ENCODE measurements at regions not wholly inside any gene's neighbourhood (a gene's known extent, or its start where the extent isn't known, plus 50 kb on each side); places are given as distances from the start of the nearest gene placed in this dataset.

- Histone ChIP-seq H3K27me3 (ENCODE audit: low read length) (no peaks in the 10 kb centered on the region), H3K27ac (ENCODE audit: low read length) (no peak overlapping the region), H3K4me3 (ENCODE audit: low read length) (no peak overlapping the region), H4K20me1 (ENCODE audit: insufficient read depth, low read depth, low read length) (no peaks in the 10 kb centered on the region), H2AFZ (ENCODE audit: low read length) (no peak overlapping the region), H3K9me3 (ENCODE audit: low read length) (no peaks in the 10 kb centered on the region), H3K9ac (ENCODE audit: low read length) (no peak overlapping the region), H3K9me2 (replicated peaks; ENCODE audit: insufficient read depth, low read length) (no peaks in the 10 kb centered on the region), H3K4me2 (ENCODE audit: low read depth, low read length, poor library complexity, severe bottlenecking) (no peak overlapping the region), H3K36me3 (ENCODE audit: insufficient read depth, low read length) (no peaks in the 10 kb centered on the region), H3K79me2 (ENCODE audit: low read length) (no peaks in the 10 kb centered on the region), H3K4me1 (ENCODE audit: low read length) (no peaks in the 10 kb centered on the region)
- no peak for DNase-seq
These were observed 122.6 kb upstream of the PACRGL start for GRCh38 chr4:20577702-20578101.

- Histone ChIP-seq H3K27me3 (ENCODE audit: low read length) (no peaks in the 10 kb centered on the region), H3K4me2 (ENCODE audit: low read depth, low read length, poor library complexity, severe bottlenecking) (no peak overlapping the region)
These were observed 119.4 kb upstream of the PACRGL start for GRCh38 chr4:20580907-20581306.

GRCh38 chr4:20589436-20589835 lies 110.8 kb upstream of the PACRGL start:
- H3K4me1 ChIP-seq (ENCODE audit: low read length): no peaks in the 10 kb centered on the region
- no peak overlapping the region for H3K4me2 ChIP-seq (ENCODE audit: low read depth, low read length, poor library complexity, severe bottlenecking)
- H3K9me3 ChIP-seq (ENCODE audit: low read length): no peaks in the 10 kb centered on the region
- H2AFZ ChIP-seq (ENCODE audit: low read length): no peak overlapping the region
- no peaks in the 10 kb centered on the region for H4K20me1 ChIP-seq (ENCODE audit: insufficient read depth, low read depth, low read length)
- H3K27me3 ChIP-seq (ENCODE audit: low read length): no peaks in the 10 kb centered on the region
- no peaks in the 10 kb centered on the region for H3K79me2 ChIP-seq (ENCODE audit: low read length)
- H3K4me3 ChIP-seq (ENCODE audit: low read length): no peak overlapping the region
- no peak overlapping the region for H3K9ac ChIP-seq (ENCODE audit: low read length)
- DNase-seq: no peak
- no peak overlapping the region for H3K27ac ChIP-seq (ENCODE audit: low read length)
- no peaks in the 10 kb centered on the region for H3K36me3 ChIP-seq (ENCODE audit: insufficient read depth, low read length)
- no peaks in the 10 kb centered on the region for H3K9me2 ChIP-seq (replicated peaks; ENCODE audit: insufficient read depth, low read length)

More at GRCh38 chr4:20580907-20581306, 119.4 kb upstream of the PACRGL start:
- H3K9me2 ChIP-seq (replicated peaks; ENCODE audit: insufficient read depth, low read length): no peaks in the 10 kb centered on the region
- no peak for DNase-seq
- H3K27ac ChIP-seq (ENCODE audit: low read length): no peak overlapping the region
- H3K9me3 ChIP-seq (ENCODE audit: low read length): no peaks in the 10 kb centered on the region
- H3K79me2 ChIP-seq (ENCODE audit: low read length): no peaks in the 10 kb centered on the region
- no peak overlapping the region for H3K9ac ChIP-seq (ENCODE audit: low read length)
- H4K20me1 ChIP-seq (ENCODE audit: insufficient read depth, low read depth, low read length): no peaks in the 10 kb centered on the region
- no peaks in the 10 kb centered on the region for H3K36me3 ChIP-seq (ENCODE audit: insufficient read depth, low read length)
- H3K4me3 ChIP-seq (ENCODE audit: low read length): no peak overlapping the region
- H3K4me1 ChIP-seq (ENCODE audit: low read length): no peaks in the 10 kb centered on the region
- no peak overlapping the region for H2AFZ ChIP-seq (ENCODE audit: low read length)

GRCh38 chr4:20590849-20591248 lies 109.4 kb upstream of the PACRGL start:
- H3K9ac ChIP-seq (ENCODE audit: low read length): no peak overlapping the region
- H3K9me3 ChIP-seq (ENCODE audit: low read length): no peaks in the 10 kb centered on the region
- H3K27me3 ChIP-seq (ENCODE audit: low read length): no peaks in the 10 kb centered on the region
- H3K4me3 ChIP-seq (ENCODE audit: low read length): no peak overlapping the region
- H3K9me2 ChIP-seq (replicated peaks; ENCODE audit: insufficient read depth, low read length): no peaks in the 10 kb centered on the region
- no peak overlapping the region for H3K4me2 ChIP-seq (ENCODE audit: low read depth, low read length, poor library complexity, severe bottlenecking)
- no peaks in the 10 kb centered on the region for H3K4me1 ChIP-seq (ENCODE audit: low read length)
- no peaks in the 10 kb centered on the region for H4K20me1 ChIP-seq (ENCODE audit: insufficient read depth, low read depth, low read length)
- no peak overlapping the region for H3K27ac ChIP-seq (ENCODE audit: low read length)
- no peak for DNase-seq
- no peaks in the 10 kb centered on the region for H3K79me2 ChIP-seq (ENCODE audit: low read length)
- no peaks in the 10 kb centered on the region for H3K36me3 ChIP-seq (ENCODE audit: insufficient read depth, low read length)
- H2AFZ ChIP-seq (ENCODE audit: low read length): no peak overlapping the region

- Histone ChIP-seq H3K9me3 (ENCODE audit: low read length) (no peaks in the 10 kb centered on the region), H3K9me2 (replicated peaks; ENCODE audit: insufficient read depth, low read length) (no peaks in the 10 kb centered on the region), H3K4me1 (ENCODE audit: low read length) (no peaks in the 10 kb centered on the region), H3K27me3 (ENCODE audit: low read length) (no peaks in the 10 kb centered on the region), H3K27ac (ENCODE audit: low read length) (no peak overlapping the region), H3K4me3 (ENCODE audit: low read length) (no peak overlapping the region), H3K9ac (ENCODE audit: low read length) (no peak overlapping the region), H4K20me1 (ENCODE audit: insufficient read depth, low read depth, low read length) (no peaks in the 10 kb centered on the region), H2AFZ (ENCODE audit: low read length) (no peak overlapping the region), H3K36me3 (ENCODE audit: insufficient read depth, low read length) (no peaks in the 10 kb centered on the region), H3K79me2 (ENCODE audit: low read length) (no peaks in the 10 kb centered on the region), H3K4me2 (ENCODE audit: low read depth, low read length, poor library complexity, severe bottlenecking) (no peak overlapping the region)
- no peak for DNase-seq
These were observed 108.7 kb upstream of the PACRGL start for GRCh38 chr4:20591571-20591970.

GRCh38 chr4:20592013-20592412 lies 108.2 kb upstream of the PACRGL start:
- H3K36me3 ChIP-seq (ENCODE audit: insufficient read depth, low read length): no peaks in the 10 kb centered on the region
- no peak overlapping the region for H3K4me3 ChIP-seq (ENCODE audit: low read length)
- H3K9ac ChIP-seq (ENCODE audit: low read length): no peak overlapping the region

GRCh38 chr4:20592663-20593062 lies 107.6 kb upstream of the PACRGL start:
- H3K9ac ChIP-seq (ENCODE audit: low read length): no peak overlapping the region
- no peaks in the 10 kb centered on the region for H3K27me3 ChIP-seq (ENCODE audit: low read length)
- H4K20me1 ChIP-seq (ENCODE audit: insufficient read depth, low read depth, low read length): no peaks in the 10 kb centered on the region
- no peak overlapping the region for H3K27ac ChIP-seq (ENCODE audit: low read length)
- H3K4me3 ChIP-seq (ENCODE audit: low read length): no peak overlapping the region
- H3K36me3 ChIP-seq (ENCODE audit: insufficient read depth, low read length): no peaks in the 10 kb centered on the region
- no peaks in the 10 kb centered on the region for H3K4me1 ChIP-seq (ENCODE audit: low read length)
- H3K9me3 ChIP-seq (ENCODE audit: low read length): no peaks in the 10 kb centered on the region
- H2AFZ ChIP-seq (ENCODE audit: low read length): no peak overlapping the region
- no peak overlapping the region for H3K4me2 ChIP-seq (ENCODE audit: low read depth, low read length, poor library complexity, severe bottlenecking)
- no peaks in the 10 kb centered on the region for H3K79me2 ChIP-seq (ENCODE audit: low read length)
- DNase-seq: no peak
- no peaks in the 10 kb centered on the region for H3K9me2 ChIP-seq (replicated peaks; ENCODE audit: insufficient read depth, low read length)

More at GRCh38 chr4:20592013-20592412, 108.2 kb upstream of the PACRGL start:
- no peak overlapping the region for H3K4me2 ChIP-seq (ENCODE audit: low read depth, low read length, poor library complexity, severe bottlenecking)
- no peaks in the 10 kb centered on the region for H3K9me3 ChIP-seq (ENCODE audit: low read length)
- H2AFZ ChIP-seq (ENCODE audit: low read length): no peak overlapping the region
- no peaks in the 10 kb centered on the region for H3K4me1 ChIP-seq (ENCODE audit: low read length)
- no peaks in the 10 kb centered on the region for H3K27me3 ChIP-seq (ENCODE audit: low read length)
- no peak overlapping the region for H3K27ac ChIP-seq (ENCODE audit: low read length)
- no peaks in the 10 kb centered on the region for H3K79me2 ChIP-seq (ENCODE audit: low read length)
- no peaks in the 10 kb centered on the region for H3K9me2 ChIP-seq (replicated peaks; ENCODE audit: insufficient read depth, low read length)
- DNase-seq: no peak
- H4K20me1 ChIP-seq (ENCODE audit: insufficient read depth, low read depth, low read length): no peaks in the 10 kb centered on the region

- Histone ChIP-seq H3K27me3 (ENCODE audit: low read length) (no peaks in the 10 kb centered on the region), H2AFZ (ENCODE audit: low read length) (no peak overlapping the region), H3K79me2 (ENCODE audit: low read length) (no peaks in the 10 kb centered on the region), H4K20me1 (ENCODE audit: insufficient read depth, low read depth, low read length) (no peaks in the 10 kb centered on the region), H3K27ac (ENCODE audit: low read length) (no peak overlapping the region), H3K9me3 (ENCODE audit: low read length) (no peaks in the 10 kb centered on the region), H3K4me2 (ENCODE audit: low read depth, low read length, poor library complexity, severe bottlenecking) (no peak overlapping the region), H3K9ac (ENCODE audit: low read length) (no peak overlapping the region), H3K9me2 (replicated peaks; ENCODE audit: insufficient read depth, low read length) (no peaks in the 10 kb centered on the region), H3K4me1 (ENCODE audit: low read length) (no peaks in the 10 kb centered on the region), H3K4me3 (ENCODE audit: low read length) (no peak overlapping the region), H3K36me3 (ENCODE audit: insufficient read depth, low read length) (no peaks in the 10 kb centered on the region)
- DNase-seq: no peak
These were observed 101.6 kb upstream of the PACRGL start for GRCh38 chr4:20598626-20599025.
